ENCODE measurements at regions not wholly inside any gene's neighbourhood (a gene's known extent, or its start where the extent isn't known, plus 50 kb on each side); places are given as distances from the start of the nearest gene placed in this dataset.

DNA sequence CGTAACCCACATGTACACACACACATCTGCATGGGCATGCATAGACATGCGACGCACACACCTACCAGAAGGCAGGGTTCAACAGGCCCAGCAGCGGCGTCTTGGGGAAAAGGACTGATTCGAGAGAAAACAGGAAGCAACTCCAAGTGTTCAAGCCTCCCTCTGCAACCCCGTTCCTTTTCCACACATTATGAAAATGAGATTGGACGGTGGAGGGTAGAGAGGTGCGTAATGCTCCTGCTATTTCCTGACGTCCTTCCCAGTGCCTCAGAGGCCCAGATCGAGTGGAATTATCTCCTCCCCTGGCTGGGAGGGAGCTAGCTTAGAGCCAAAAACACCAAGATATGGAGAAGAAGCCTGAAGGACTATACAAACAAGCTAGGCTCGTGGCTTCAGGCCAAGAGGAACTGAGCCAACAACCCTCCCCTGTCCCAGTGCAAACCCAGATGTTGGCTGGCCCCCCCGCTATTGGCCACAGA, 289.2 kb downstream of the MN1 start:
- TF ChIP-seq CTCF (IDR thresholded peaks at IDR 0.05): no peak
- no peak for TF ChIP-seq POLR2A (IDR thresholded peaks at IDR 0.05)
- TF ChIP-seq EP300 (IDR thresholded peaks at IDR 0.05): no peak
